ENCODE measurements at regions not wholly inside any gene's neighbourhood (a gene's known extent, or its start where the extent isn't known, plus 50 kb on each side); places are given as distances from the start of the nearest gene placed in this dataset.

DNA sequence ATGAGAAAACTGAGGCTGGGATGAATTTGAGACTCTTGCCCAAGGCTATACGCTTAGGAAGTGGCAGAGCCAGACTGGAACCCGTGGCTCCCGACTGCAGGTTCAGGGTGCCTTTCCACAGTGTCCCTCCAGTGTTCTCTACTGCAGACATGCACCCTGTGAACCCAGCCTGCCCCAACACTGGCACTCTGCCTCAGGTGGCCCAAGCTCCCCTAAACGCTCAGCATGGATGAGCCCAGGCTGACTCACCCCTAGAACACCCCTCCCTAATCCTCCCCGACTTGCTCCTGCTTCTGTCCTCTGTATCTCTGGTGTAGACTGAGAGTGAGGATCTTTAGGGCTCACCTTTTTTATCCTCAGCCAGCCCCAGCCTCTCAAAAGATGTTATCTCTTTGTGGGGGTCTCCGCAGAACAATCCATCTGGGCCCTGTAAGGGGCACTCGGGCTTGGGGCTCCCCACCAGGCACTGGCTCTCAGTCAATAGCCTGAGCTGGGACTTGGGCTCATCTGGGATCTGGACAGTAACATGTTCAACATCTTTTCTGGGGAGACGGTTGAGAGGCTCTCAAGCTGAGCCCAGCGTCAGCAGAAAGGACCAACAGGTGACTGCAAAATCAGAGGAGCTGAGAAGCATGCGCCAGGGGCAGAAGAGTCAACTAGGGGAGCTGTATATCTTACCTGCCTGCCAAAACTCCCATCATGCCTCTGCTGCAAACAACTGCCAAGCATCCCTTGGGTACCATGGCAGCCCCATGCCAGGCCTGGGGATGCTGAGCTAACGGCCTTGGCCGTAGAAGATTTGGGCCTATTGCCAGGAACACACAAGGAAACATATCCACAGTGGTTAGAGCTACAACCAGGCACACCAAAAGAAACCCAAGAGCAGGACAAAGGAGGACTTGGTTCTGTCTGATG is 176.2 kb downstream of the BUD13 start:
- 66 to 68% (median 66%) methylated on average over 12 of the region's 12 CpGs for WGBS, 3 donors
- DNase-seq = no peak
- TF ChIP-seq, protein P1, sequence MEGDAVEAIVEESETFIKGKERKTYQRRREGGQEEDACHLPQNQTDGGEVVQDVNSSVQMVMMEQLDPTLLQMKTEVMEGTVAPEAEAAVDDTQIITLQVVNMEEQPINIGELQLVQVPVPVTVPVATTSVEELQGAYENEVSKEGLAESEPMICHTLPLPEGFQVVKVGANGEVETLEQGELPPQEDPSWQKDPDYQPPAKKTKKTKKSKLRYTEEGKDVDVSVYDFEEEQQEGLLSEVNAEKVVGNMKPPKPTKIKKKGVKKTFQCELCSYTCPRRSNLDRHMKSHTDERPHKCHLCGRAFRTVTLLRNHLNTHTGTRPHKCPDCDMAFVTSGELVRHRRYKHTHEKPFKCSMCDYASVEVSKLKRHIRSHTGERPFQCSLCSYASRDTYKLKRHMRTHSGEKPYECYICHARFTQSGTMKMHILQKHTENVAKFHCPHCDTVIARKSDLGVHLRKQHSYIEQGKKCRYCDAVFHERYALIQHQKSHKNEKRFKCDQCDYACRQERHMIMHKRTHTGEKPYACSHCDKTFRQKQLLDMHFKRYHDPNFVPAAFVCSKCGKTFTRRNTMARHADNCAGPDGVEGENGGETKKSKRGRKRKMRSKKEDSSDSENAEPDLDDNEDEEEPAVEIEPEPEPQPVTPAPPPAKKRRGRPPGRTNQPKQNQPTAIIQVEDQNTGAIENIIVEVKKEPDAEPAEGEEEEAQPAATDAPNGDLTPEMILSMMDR (IDR thresholded peaks at IDR 0.05) = no peak
- H3K4me3 ChIP-seq = no peak overlapping the region
- no peaks in the 10 kb centered on the region for H3K4me1 ChIP-seq
- H3K27ac ChIP-seq = no peak overlapping the region
- H3K27me3 ChIP-seq (ENCODE audit: insufficient read depth in 3 of 3, low read length in 2 of 3) = peaks cover 0 to 9% (median 3%) of the 10 kb centered on the region in 3 donors
- intact Hi-C loops (cut with DNase I) = no loop called here
- no peaks in the 10 kb centered on the region for H3K36me3 ChIP-seq (ENCODE audit: insufficient read depth in 1 of 2, low read depth in 1 of 2)
- no peaks in the 10 kb centered on the region for H3K9me3 ChIP-seq
- no peak for ATAC-seq

DNA sequence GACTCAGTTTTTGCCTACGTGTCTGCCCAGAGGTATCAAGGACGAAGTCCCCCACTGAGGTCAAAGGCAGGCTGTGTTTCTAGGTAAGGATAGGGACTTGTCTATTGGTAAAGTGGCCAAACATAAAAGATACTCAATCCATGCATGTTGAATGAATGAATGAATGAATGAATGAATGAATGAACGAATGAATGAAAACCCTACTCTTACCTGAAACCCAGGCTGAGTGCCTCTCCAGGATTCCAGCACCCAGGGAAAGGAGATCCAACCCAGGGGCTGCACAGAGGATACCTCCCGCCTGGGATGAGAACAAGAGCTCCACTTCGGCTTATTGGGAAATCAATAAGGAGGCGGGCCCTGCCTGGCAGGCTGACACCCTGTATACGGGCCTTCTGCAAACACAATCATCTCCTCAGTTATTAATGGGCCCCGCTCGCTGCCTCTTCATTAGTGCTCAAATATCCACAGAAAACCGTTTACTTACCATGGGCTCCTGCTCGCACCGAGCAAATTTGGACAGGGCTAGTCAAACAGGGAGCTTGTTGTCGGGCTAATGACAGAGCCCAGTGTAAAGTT is 177.4 kb downstream of the BUD13 start:
- no peaks in the 10 kb centered on the region for H3K9me3 ChIP-seq
- peaks cover 0 to 9% (median 3%) of the 10 kb centered on the region in 3 donors for H3K27me3 ChIP-seq (ENCODE audit: insufficient read depth in 3 of 3, low read length in 2 of 3)
- H3K36me3 ChIP-seq (ENCODE audit: insufficient read depth in 1 of 2, low read depth in 1 of 2) = no peaks in the 10 kb centered on the region
- DNase-seq = no peak
- no peak overlapping the region for H3K27ac ChIP-seq
- 71 to 73% (median 73%) methylated on average over 13 of the region's 13 CpGs for WGBS, 3 donors
- ATAC-seq = no peak
- TF ChIP-seq, protein P1 (IDR thresholded peaks at IDR 0.05) = no peak
- intact Hi-C loops (cut with DNase I) = no loop called here
- H3K4me3 ChIP-seq = no peak overlapping the region
- no peaks in the 10 kb centered on the region for H3K4me1 ChIP-seq

DNA sequence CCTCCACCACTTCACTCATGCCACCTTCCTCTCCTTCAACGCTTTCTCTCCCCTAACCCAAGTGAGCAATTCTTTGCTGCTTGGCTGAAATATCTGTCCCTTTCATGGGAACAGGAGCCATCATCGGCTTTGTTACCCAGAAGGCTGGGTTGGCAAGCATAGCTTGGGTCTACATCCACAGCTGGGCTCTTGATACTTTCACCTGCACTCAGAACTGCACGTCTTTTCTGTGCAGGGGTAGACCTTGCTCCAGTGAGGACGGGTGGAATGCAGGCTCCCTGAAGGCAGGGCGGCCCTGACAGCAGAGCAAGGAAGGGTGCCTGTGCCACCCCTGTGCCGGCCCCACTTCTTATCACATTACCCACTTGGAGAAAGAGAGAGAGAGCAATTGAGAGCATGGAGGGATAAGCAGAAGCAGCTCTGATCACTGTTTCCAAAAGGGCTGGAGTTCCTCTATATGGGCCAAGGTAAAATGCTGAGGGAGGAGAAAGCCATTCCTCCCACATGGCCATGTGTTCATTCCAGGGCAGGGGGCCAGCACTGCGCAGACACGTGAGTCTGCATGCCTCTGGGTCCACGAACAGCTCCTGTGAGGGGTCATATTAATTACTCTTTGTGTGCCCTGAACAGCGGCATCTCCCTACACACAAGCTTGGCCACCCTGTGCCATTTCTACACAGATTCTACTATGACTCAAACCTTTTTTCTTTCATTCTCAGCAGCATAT is 181.8 kb downstream of the BUD13 start:
- intact Hi-C loops (cut with DNase I) = no loop called here
- no peak for ATAC-seq
- WGBS, 3 donors = 59 to 66% (median 59%) methylated on average over 10 of the region's 10 CpGs
- no peak for DNase-seq
- Histone ChIP-seq H3K9me3 (no peaks in the 10 kb centered on the region), H3K27ac (no peak overlapping the region), H3K27me3 (ENCODE audit: insufficient read depth in 3 of 3, low read length in 2 of 3) (peaks cover 0 to 3% (median 3%) of the 10 kb centered on the region in 3 donors), H3K4me3 (no peak overlapping the region), H3K4me1 (no peaks in the 10 kb centered on the region), H3K36me3 (ENCODE audit: insufficient read depth in 1 of 2, low read depth in 1 of 2) (no peaks in the 10 kb centered on the region)
- TF ChIP-seq, protein P1 (IDR thresholded peaks at IDR 0.05) = no peak

DNA sequence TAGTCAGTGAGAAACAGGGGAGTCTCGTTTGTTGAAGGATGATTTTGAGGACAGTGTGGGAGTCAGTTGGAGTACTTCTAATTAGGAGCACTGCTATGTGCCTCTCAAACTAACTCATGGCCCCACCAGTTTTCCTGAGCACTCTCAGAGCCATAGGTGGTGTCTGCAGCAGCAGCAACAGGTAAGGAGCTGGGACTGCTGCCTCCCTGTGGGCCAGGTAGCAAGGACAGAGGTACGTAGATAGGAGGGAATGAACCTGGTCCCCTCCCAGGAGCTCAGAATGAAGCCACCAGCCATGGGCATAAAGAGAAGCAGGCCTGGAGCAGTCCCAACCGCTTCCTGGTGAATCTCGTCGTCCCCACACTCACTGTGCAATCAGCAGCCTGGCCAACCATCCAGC is 183.4 kb downstream of the BUD13 start:
- no peak overlapping the region for H3K4me3 ChIP-seq
- ATAC-seq (no peak), DNase-seq (no peak)
- TF ChIP-seq, protein P1 (IDR thresholded peaks at IDR 0.05) = no peak
- no peaks in the 10 kb centered on the region for H3K9me3 ChIP-seq
- no peaks in the 10 kb centered on the region for H3K4me1 ChIP-seq
- intact Hi-C loops (cut with DNase I) = no loop called here
- peaks cover 0 to 9% (median 0%) of the 10 kb centered on the region in 3 donors for H3K27me3 ChIP-seq (ENCODE audit: insufficient read depth in 3 of 3, low read length in 2 of 3)
- 80 to 82% (median 80%) methylated on average over 5 of the region's 5 CpGs for WGBS, 3 donors
- no peak overlapping the region for H3K27ac ChIP-seq
- H3K36me3 ChIP-seq (ENCODE audit: insufficient read depth in 1 of 2, low read depth in 1 of 2) = no peaks in the 10 kb centered on the region
